Stimulated activated CD4-positive, alpha-beta T cell treated with anti-CD3 and anti-CD28 coated beads, Interleukin-2, amount 100 ng/mL, for 4 hours (primary cell): ENCODE measurements at regions not wholly inside any gene's neighbourhood (a gene's known extent, or its start where the extent isn't known, plus 50 kb on each side); places are given as distances from the start of the nearest gene placed in this dataset.
"Not testable (repeated sequence)": the region's sequence is repeated elsewhere in the genome, so short reads cannot be mapped to it uniquely, and the experiment has no call there.

Source experiments
- DNase-seq: peaks from one replicate; pipeline ENCODE4 v3.0.0-alpha.2; 2020; ENCODE audit warnings: low read depth

DNA sequence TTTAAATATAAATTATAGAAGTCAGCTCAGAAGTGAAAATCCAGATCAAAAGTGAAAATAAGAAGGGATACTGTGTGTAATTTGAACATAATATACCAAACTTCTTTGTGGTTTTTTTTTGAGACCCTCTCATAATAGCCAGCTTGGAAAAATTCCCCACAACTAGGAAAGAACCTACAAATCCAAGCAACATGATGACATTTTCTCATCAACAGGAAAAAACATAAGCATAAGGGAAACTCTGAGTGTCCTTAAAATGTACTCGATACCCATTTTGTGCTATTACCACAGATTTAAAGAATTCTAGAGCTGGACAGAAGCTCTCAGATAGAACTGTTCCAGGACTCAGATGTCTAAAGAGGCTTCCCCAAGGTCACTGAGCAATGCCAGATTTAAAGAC is 214.8 kb upstream of the KLF14 start:
- DNase-seq = no peak

DNA sequence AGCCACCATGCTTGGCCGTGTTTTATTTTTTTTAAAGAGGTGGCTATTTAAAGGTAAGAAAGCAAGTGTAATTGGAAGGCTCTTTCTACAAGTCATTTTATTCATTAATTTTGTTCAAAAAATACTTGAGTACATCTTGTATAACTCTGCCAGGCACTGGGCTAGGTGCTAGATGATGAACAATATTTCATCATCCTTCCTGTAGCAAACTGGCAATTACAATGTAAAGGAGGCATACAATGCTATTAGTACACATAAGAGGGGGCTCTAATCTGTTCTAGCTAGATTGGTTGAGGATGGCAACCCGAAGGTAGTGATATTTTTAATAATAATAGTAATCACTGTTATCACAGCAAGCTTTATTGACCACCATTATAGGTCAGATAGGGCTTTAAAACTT is 215.5 kb upstream of the KLF14 start:
- DNase-seq = no peak

DNA sequence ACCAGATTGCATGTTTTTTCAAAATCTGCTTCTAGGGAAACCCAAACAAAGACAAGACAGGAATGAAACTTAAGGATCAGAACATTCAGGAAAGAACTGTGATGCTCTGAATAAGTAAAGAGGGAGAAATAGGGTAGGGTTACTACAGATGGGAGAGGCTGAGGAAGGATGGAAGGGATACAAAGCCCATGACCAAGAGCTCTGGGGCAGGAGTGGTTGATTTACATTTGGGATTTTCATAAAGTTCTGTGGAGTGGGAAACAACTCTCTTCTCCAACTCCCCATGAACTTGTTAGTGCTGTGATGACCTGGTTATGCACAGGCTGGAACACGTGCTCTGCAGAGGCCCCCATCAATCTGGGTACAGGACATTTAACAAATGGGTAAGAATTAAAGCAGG is 216.0 kb upstream of the KLF14 start:
- DNase-seq = no peak

DNA sequence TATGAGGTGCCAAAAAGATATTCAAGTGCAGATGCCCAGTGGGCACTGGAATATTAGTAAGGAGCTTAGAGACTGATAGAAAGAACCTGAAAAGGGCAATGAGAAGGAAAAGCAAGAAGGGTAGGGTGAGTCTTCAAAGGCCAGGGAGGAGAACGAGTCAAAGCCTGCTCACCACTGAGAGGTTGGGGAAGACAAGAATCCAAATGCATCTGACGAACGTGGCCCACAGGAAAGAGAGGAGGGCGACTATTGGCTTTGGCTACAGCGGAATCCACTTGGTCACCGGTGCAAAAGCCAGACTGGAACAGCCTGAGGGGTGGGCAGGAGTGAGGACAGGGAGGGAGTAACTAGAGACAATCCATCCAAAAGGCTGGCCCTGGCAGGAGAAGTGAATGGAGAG is 216.7 kb upstream of the KLF14 start:
- no peak for DNase-seq

DNA sequence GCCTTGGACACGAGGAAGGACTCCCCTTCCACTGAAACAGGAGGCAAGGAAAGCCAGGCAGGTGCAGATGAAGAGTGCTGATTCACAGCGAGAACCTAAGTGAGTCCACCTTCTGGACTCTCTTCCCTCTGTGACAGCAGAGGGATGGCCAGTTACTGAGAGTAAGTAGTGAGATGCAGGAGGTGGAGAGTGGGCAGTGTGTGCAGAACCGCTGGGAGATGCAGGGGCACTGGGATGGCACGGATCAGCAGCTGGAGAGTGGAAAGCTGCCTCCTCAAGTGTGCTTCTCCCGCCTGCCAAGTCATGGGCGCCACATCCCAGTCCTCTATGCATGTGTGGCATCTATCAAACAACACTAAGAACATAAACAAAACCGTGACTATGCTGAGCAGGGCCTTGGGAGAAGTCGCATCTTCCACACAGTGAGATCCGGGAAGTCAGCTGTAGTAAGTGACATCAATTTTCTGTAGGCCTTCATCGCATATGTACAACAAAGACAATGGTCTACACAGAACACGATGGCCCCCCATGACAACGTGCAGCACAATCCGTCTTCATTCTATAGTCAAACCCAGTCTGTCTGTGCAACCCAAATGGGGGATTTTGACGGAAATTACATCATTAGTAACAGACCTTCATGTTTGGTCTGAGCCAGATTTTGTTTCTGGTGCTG is 217.4 kb upstream of the KLF14 start:
- no peak for DNase-seq

DNA sequence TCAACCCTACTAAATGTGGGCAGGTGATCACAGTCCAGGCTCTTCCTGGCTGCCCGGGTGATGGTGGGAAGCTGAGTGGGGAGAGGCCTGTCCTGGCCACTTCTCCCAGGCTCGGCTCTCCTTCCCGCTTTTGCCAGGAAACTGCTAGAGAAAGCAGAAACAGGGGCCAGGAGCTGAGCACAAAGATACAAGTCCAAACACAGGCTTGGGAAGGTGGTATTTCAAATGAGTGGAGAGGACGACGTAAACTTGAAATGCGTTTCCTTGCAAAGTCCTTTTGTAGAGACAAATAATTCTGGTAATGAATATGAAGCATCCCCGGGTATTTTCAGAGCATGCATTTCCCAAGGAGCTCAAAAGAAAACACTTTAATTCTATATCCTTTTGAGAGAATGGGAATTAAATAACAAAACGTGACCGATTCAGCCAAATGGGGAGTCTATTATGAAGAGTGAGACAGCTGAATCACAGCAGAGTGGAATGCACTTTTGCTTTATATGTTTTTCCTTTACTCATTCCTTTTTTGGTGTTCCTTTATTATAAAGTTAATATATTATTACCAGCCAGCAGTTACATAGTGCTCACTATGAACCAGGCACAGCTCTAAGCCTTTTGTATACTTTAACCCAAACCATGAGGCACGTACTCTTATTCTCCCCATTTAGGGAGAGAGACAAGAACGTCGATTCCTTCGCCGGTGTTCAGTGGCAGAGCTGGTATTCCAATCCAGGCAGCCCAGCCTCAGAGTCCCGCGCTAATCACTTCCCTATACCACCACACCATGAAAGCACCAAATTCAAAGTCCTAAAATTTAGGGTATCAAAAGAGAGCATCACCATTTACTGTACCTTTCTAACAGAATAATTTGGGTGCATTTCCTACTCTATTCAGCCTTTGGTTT is 218.2 kb upstream of the KLF14 start:
- DNase-seq = no peak

DNA sequence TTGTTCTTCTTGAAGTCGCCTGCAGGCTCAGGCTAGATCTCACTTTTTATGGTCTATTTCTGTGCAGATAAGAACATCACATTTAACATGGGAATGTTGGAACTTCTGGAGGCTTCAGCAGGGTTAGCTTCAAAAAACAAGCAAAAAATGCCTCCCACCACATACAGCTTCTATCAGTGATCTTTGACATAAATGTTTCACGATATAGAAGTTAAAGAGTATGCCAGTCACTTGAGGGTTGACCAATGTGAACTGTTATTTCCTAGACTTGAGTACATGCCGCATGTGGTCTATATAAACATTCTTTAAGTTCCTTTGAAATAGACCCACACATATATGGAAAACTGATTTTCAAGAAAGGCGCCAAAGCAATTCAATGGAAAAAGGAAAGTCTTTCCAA is 219.2 kb upstream of the KLF14 start:
- no peak for DNase-seq

DNA sequence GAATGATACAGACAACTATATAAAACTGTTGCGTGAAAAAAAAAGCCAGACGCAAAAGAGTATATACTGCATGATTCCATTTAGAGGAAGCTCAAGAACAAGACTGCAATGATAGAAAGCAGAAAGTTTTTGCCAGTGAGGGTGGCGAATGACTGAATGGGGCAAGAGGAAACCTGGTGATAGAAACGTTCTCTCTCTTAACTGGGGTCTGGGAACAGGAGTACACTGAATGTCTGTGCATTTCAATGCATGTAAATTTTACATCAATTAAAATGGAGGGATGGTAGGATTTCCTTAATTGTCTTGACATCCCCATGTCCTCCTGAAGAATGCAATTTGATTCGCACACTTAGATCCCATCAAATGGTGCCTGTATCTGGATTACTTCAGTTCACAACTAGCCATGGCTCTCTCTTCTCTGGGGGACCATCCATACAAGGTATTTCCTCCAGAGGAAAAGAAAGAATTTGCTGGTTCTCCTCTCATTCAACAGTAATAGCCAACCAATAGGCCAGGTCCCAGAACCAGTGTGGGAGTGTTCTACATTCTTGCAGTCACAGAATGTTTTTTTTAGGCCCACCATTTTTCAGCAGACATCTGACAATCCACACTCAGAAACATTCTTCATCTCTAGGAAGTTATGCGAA is 221.0 kb upstream of the KLF14 start:
- DNase-seq = no peak

DNA sequence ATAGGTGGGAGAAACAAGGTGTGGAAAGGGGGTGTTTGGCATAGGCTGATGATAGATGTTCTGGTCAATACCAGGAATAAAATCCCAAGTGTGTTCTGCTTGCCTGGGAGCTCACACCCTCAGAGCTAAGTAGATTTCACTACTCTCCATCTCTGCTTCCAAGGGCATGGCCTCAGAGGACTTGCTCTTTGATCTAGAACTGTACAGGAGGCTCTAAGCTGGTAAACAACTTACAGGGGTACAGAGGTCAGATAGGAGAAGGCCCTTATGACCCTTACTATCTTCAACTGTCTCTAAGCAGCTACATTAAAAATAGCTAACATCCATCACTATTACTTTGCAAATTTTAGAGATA is 221.5 kb upstream of the KLF14 start:
- no peak for DNase-seq

DNA sequence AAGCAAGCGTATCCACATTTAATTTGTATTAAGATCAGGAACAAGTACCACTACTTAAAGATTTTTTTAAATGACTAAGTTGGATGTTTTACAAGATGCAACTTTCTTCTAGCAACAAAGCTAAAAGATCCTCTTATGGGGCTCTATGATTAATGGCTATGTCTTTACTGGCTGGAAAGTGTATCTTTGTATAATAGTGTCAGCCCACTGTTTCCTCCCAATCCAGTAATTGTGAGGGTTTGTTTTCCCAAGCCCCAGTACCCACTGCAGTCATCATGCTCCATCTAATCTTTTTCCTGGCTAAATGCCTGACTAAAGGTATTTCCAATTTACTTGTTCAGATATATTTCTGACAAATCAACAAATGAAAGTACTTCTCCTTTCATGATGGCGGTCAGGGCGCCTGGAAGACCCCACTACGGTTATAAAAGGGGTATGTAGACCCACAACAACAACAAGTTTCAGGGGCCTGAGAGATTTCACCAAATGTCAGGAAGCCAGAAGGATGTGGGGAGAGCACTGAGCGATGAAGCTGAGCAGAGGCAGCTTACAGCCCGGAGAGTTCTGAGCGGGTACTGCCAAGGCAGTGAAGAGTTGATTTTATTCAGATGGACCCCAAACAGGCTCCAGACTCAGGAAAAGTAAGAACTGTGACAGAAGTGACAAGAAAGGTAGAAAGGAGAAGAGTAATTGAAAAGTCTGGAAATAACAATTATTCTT is 222.6 kb upstream of the KLF14 start:
- no peak for DNase-seq

DNA sequence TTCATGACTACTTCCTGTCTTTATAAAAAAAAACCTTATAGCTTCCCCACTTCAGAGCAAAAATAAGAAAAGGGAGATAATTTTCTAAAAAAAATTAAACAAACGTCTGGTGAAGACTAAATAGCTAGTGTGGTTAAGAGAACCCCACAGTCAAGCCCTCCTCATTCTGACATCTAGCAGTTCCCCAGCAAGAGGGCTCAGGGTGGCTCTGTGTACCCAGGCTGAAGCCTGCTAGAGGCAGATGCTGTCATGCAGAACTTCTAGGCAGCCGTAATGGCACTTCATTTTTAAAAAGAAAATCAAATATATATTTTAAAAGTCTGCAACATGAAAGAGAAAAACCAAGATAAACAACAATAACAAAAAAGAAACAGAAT is 223.1 kb upstream of the KLF14 start:
- DNase-seq = no peak

DNA sequence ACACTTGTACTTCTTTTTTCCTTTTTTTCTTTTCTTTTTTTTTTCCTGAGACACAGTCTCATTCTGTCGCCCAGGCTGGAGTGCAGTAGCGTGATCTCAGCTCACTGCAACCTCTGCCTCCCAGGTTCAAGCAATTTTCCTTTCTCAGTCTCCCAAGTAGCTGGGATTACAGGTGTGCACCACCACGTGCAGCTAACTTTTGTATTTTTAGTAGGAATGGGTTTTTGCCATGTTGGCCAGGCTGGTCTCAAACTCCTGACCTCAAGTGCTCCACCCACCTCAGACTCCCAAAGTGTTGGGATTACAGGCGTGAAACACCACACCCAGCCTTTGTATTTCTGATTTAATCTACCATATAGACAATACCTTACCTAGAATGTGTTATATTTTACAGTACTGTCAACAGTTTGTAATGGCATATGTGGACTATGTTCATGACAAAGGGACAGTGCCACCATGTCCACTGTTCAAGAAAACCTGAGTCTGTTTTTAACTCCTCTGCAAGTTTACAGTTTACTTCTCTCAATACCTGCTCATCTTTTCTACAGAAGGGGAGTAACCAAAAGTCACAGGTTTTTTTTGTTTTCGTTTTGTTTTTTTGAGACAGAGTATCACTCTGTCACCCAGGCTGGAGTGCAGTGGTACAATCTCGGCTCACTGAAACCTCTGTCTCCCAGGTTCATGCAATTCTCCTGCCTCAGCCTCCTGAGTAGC is 223.9 kb upstream of the KLF14 start:
- not testable (repeated sequence) for DNase-seq

DNA sequence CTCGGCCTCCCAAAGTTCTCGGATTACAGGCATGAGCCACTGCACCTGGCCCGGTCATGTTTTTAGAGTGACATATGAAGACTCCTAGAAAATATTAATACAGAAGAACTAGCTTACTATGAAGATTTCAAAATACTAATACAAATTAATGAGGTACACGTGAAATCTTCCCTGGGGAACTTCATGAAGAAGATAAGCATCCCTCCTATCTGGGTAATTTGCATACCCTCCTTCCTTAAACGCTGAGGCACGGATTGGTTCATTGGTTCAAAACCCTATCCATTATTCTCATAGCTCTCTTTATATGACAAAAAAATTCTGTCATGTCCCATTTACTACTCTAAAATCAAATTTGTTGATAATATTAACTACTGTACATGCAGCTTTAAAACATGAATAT is 224.8 kb upstream of the KLF14 start:
- no peak for DNase-seq

DNA sequence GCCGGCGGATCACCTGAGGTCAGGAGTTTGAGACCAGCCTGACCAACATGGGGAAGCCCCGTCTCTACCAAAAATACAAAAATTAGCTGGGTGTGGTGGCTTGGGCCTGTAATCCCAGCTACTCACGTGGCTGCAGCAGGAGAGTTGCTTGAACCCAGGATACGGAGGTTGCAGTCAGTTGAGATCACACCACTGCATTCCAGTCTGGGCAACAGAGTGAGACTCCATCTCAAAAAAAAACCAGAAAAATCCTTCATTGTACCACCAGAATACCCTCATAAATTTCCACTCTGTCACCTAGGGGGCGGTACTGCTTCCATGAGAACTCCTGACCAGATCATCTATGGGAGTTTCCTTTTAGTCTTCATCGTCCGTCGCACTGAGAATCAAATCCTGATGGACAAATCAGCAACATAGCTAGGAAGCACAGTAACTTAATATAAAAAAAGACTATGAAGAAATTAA is 225.8 kb upstream of the KLF14 start:
- DNase-seq = peak; percentile 43

DNA sequence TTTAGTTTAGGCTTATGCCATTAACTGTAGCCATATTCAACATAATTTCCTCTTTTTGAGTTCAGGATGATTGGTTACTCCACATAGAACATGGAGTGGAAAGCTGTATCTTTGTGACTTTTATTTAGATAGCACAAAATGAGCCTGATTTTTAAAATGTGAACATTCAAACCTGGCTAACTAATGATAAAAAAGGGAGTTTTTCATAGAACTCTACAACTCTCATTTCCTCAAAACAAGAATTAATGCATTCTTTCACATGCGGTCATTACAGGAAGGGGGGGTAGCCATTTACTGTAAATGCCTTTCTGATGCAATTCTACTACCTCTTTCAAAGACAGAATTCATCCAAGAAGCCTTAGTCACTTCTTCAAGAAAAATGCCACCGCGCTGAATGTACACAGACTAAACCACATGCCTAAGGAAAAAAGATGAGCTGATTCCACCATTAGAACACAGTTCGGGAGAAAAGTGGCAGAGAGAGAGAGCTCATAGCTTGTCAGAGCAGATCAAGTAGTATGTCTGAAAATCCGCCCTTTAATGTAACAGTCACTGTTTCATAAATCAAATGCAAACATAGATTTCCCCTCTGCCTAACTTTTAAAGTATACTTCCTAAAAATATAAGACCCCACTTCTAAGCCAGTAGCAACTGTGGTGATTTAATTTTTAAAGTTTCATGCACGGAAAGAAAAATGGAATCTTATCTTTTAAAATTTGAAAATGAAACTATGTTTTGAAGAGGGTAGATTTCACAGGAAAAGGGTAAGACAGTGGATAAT is 226.4 kb upstream of the KLF14 start:
- DNase-seq = peak; percentile 64

DNA sequence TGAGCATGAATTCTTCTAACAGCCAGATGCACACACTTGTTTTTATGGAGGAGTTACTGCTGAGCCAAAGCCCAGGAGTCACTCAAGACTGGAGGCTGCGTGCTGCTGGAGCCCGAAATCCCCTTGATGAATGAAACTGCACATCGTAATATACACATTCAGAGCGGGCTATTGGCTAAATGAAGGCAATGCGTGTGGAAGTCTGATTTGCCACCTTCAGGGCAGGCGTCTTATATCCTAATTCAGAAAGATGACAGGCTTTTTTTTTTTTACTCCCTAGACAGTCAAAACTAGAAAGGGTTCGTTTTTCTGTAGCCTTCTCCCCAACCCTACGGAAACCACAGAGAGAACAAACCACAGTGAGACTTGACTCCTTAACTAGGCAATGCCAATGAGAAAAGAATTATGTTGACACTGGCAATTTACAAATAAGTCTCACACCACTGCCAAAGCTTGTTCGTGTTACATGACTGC is 227.2 kb upstream of the KLF14 start:
- peak; percentile 74 for DNase-seq

DNA sequence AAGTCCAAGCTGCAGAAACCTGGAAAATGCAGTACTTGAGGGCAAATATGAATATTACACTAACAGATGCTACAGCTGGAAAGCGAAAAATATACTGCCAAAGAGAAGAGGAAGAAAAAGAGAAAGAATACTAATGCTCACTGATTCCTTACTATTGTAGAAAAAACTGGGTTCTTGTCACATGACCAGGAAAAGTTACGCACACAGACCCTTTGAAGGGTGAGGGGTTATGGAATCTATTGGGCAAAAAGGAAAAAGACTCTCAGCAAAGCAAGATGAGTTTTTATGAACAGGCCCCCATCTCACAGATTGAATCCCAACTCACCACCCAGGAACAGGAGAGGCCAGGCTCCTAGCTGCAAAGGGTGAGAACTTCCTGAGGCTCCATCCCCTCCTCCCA is 228.1 kb upstream of the KLF14 start:
- no peak for DNase-seq

DNA sequence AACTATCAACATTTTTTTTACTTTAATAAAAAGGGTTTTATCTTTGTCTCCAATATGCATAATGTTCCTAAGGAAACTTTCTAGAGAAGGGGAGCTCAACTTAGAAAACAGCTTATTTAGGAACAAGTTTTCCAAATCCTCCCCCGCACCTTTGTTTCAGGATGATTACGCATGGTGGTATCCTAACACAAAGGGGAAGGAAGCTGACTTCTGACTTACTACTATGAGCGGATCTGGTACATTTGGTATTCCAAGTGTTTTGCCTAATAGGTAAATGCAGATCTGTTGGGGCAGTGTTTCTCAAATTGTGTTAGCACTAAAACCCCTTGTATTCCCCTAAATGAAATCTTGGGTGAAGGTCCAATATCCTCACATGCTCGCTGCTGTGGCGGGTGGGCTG is 229.3 kb upstream of the KLF14 start:
- DNase-seq = no peak

DNA sequence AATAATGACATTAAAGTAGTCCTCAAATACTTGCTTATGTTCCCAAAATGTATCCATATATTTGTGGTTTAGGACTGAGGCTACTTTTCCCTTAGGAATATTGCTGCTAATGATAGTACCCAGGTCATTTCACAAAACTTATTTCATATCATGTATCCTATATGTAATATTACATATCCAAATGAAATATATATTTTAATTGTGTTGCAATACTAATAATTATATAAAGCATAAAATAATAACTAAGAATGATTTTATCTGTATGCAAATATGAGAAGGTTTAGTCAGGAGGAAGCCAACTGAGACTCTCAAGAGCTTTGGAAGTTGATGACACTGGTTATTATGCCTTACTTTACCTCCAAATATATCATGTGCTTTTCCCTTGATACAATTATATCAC is 231.5 kb upstream of the KLF14 start:
- DNase-seq = no peak

DNA sequence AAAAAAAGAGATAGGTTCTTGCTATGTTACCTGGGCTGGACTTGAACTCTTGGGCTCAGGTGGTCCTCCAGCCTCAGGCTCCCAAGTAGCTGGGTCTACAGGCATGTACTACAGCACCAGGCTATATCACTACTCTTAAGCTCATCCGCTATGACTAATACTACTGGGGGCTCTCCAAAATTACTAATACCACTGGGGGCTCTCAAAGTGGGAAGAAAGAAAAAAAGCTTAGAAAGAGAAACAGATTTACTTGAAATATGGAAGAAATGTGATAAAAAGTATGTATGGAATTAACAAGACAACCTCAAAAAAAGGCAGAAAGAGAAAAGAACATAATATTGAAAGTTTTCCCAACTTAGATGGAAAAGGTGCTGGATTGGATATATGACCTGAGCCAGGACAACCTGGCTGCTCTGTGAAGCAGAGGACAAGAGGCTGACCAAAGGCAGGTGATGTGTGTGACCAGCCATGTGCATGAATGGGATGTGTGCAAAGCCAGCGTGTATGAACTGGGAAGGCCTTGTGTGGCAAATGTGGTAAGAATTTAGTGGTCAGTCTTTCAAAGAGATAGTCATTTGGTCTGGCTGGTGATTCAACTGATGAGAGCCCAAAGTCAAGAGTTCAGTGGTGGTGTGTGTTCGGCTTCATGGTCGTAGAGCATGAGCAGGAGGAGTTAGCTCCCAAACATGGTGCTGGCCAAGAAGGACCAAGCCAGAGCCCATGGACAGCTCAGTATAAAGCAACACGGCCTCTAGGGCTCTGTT is 232.4 kb upstream of the KLF14 start:
- DNase-seq = no peak
